ENCODE measurements at regions not wholly inside any gene's neighbourhood (a gene's known extent, or its start where the extent isn't known, plus 50 kb on each side); places are given as distances from the start of the nearest gene placed in this dataset.

- TF ChIP-seq SP1 (IDR thresholded peaks at IDR 0.05; ENCODE audit: low read depth): no peak
Measured at GRCh38 chr14:100442036-100442435, 118.9 kb downstream of the SLC25A47 start (continued).

- CTCF ChIA-PET: interaction anchor here (5.7 kb wide), 1 partner anchor 203 kb away, joined by 69 read pairs; no protein-coding TSS in a partner anchor
- BruUV-seq (replicated peaks): no TSS peak
- TF ChIP-seq FOSL1 (IDR thresholded peaks at IDR 0.05; ENCODE audit: low read depth): no peak
- TF ChIP-seq EZH2 (IDR thresholded peaks at IDR 0.05): no peak
- no peak for TF ChIP-seq SP1 (IDR thresholded peaks at IDR 0.05; ENCODE audit: low read depth)
- TF ChIP-seq ZFX (IDR thresholded peaks at IDR 0.05): no peak
- no peak for TF ChIP-seq TCF7L2 (IDR thresholded peaks at IDR 0.05; ENCODE audit: borderline replicate concordance, extremely low read depth, insufficient read depth, insufficient read length)
- no peak for TF ChIP-seq CEBPB (IDR thresholded peaks at IDR 0.05; ENCODE audit: low read depth)
- TF ChIP-seq CBX3 (IDR thresholded peaks at IDR 0.05; ENCODE audit: low read depth): no peak
- no peak for TF ChIP-seq JUND (IDR thresholded peaks at IDR 0.05)
- TF ChIP-seq REST (IDR thresholded peaks at IDR 0.05; ENCODE audit: low read depth): no peak
- TF ChIP-seq ELF1 (IDR thresholded peaks at IDR 0.05; ENCODE audit: borderline replicate concordance, low read depth): no peak
- POLR2A ChIA-PET: no interaction called here
- Histone ChIP-seq H3K36me3 (ENCODE audit: control insufficient read depth in 1 of 2, insufficient read depth in 2 of 2, low read length in 2 of 2) (no peaks in the 10 kb centered on the region), H3K9me3 (ENCODE audit: control insufficient read depth in 1 of 2, insufficient read depth in 1 of 2, low read depth in 1 of 2, low read length in 2 of 2) (no peaks in the 10 kb centered on the region), H3K4me1 (ENCODE audit: control insufficient read depth in 1 of 2, insufficient read depth in 2 of 2, low read length in 2 of 2) (peaks cover 46 to 82% of the 10 kb centered on the region in 2 experiments), H3K79me2 (ENCODE audit: insufficient read depth, low read length) (no peaks in the 10 kb centered on the region), H3K4me2 (ENCODE audit: low read length) (peak overlapping the region; percentile 64), H3K27ac (ENCODE audit: low read depth, low read length) (no peak overlapping the region), H2AFZ (ENCODE audit: low read depth, low read length, poor library complexity, severe bottlenecking) (no peak overlapping the region), H3K9me2 (ENCODE audit: insufficient read depth) (no peaks in the 10 kb centered on the region), H3K27me3 (ENCODE audit: insufficient read depth, low read length) (no peaks in the 10 kb centered on the region), H4K20me1 (ENCODE audit: insufficient read depth) (no peaks in the 10 kb centered on the region), H3K4me3 (replicated peaks in 1 of 2; ENCODE audit: low read depth in 1 of 2, low read length in 2 of 2) (no peak overlapping the region), H3K9ac (ENCODE audit: low read length) (peak overlapping the region; percentile 25; the same call in 1 of the 2 replicates)
- intact Hi-C loops (cut with micrococcal nuclease): no loop called here
- ATAC-seq (no peak), DNase-seq (ENCODE audit: low read depth, low spot score) (no peak)
- RAD21 ChIA-PET (ENCODE audit: low non-redundant PET in 1 of 2, low total read pairs in 2 of 2, uncharacterized antibody in 2 of 2, unreplicated experiment in 2 of 2): no interaction called here
Measured at GRCh38 chr14:100442498-100443490, 119.7 kb downstream of the SLC25A47 start.

All from HCT116 (cell line).